Kidney epithelial cell (primary cell): ENCODE measurements at regions not wholly inside any gene's neighbourhood (a gene's known extent, or its start where the extent isn't known, plus 50 kb on each side); places are given as distances from the start of the nearest gene placed in this dataset.

Experiments
- DNase-seq: peaks from one replicate; pipeline ENCODE4 v3.0.0-alpha.2; 2010; ENCODE audit warnings: low read depth
- H3K27me3 ChIP-seq: 2 replicates; pipeline ENCODE4 v1.6.0; 2011; ENCODE audit warnings: low read length; ENCODE audit not compliant: control insufficient read depth, insufficient read depth
- H3K36me3 ChIP-seq: 2 replicates; pipeline ENCODE4 v1.5.1; 2011; ENCODE audit warnings: low read length; ENCODE audit not compliant: control insufficient read depth, insufficient read depth
- H3K4me3 ChIP-seq: 2 replicates; pipeline ENCODE4 v1.5.1; 2011; ENCODE audit warnings: low read depth, mild to moderate bottlenecking, control low read depth, low read length
- TF ChIP-seq, protein P1 (sequence below): IDR thresholded peaks from 2 replicates; pipeline ENCODE4 v1.5.1; 2011; ENCODE audit warnings: mild to moderate bottlenecking, moderate library complexity, low read length, control low read depth, inconsistent platforms; ENCODE audit not compliant: insufficient read depth, poor library complexity, severe bottlenecking

DNA sequence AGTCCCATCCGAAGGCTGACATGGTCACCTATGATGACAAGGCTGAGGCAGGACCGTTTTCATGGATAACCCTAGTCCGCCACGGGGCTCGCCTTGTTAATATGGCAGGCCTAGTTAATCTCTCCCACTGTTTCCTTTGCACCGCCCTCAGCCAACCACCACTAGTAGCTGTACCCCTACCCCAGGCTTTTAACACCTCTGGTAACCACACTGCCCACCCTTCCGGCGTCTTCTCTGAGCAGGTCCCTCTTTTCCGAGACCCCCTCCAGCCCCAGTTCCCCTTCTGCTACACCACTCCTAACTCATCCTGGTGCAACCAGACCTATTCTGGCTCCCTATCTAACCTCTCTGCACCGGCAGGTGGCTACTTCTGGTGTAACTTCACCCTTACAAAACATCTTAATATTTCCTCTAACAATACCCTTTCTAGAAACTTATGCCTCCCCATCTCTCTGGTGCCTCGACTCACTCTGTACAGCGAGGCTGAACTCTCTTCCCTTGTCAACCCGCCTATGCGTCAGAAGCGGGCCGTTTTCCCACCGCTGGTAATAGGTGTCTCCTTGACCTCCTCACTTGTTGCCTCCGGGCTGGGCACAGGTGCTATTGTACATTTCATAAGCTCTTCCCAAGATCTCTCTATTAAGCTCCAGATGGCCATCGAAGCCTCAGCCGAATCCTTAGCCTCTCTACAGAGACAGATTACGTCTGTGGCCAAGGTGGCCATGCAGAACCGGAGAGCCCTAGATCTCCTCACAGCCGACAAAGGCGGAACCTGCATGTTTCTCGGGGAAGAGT, 964.4 kb downstream of the RPA4 start:
- no peaks in the 10 kb centered on the region for H3K27me3 ChIP-seq
- no peak overlapping the region for H3K4me3 ChIP-seq
- no peak for DNase-seq
- H3K36me3 ChIP-seq: no peaks in the 10 kb centered on the region
- TF ChIP-seq, protein P1, sequence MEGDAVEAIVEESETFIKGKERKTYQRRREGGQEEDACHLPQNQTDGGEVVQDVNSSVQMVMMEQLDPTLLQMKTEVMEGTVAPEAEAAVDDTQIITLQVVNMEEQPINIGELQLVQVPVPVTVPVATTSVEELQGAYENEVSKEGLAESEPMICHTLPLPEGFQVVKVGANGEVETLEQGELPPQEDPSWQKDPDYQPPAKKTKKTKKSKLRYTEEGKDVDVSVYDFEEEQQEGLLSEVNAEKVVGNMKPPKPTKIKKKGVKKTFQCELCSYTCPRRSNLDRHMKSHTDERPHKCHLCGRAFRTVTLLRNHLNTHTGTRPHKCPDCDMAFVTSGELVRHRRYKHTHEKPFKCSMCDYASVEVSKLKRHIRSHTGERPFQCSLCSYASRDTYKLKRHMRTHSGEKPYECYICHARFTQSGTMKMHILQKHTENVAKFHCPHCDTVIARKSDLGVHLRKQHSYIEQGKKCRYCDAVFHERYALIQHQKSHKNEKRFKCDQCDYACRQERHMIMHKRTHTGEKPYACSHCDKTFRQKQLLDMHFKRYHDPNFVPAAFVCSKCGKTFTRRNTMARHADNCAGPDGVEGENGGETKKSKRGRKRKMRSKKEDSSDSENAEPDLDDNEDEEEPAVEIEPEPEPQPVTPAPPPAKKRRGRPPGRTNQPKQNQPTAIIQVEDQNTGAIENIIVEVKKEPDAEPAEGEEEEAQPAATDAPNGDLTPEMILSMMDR: no peak

DNA sequence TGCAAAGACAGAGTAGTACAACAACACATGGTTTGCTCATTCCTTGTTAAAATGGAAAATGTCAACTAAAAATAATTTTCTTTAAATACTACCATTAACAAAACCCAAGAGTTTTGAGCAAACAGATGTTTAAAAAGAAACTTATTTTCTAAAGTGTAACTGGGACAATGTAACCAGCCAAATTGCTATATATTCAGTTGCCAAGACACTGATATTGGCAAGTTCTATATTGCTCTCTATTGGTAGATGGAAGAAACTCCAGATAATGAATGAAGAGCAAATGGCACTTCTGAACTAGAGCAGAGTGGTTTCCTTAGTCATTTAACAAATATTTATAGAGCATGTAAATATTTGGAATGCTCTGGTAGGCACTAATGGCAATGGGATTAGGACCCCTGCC, 966.2 kb downstream of the RPA4 start:
- Histone ChIP-seq H3K27me3 (no peaks in the 10 kb centered on the region), H3K36me3 (no peaks in the 10 kb centered on the region), H3K4me3 (no peak overlapping the region)
- DNase-seq: no peak
- TF ChIP-seq, protein P1: no peak

DNA sequence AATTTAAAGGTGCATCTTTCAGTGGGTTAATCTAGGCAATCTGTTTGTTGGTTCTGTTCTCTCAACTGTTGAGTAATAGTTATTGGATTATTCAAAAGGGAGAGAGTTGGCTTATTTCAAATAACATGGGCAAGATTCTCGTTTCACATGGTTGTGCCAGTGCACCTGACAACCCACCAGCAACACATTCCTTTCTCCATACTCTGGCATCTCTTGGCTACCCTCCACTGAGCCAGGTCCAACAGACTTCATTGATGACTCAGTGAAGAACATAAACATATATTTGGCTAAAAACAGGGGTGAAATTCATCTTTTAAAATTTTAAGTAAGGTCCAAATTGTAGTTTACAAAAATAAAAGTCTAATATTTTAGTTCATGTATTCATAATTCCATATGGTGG, 967.2 kb downstream of the RPA4 start:
- no peaks in the 10 kb centered on the region for H3K27me3 ChIP-seq

DNA sequence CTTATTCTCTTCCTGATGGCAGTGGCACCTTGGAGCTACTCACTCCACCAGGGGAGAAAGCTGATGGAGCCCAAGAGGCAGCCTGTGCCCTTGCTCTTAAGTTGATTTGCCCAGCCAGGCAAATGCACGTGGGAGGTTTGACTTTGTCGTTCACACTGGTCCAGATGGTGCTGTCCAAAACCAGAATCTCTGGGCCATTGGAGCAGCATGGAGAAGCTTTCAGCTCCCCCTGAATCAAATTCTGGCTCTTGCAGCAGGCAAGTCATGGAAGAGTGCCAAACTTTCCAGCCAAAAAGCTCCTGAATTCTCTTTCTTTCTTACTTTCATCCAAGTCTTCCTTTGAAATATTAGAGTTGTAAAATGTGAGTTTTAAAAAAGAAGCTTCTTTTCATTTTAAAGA, 970.4 kb downstream of the RPA4 start:
- no peak for DNase-seq
- Histone ChIP-seq H3K36me3 (no peaks in the 10 kb centered on the region), H3K4me3 (no peak overlapping the region), H3K27me3 (no peaks in the 10 kb centered on the region)
- TF ChIP-seq, protein P1: no peak

More for the DNA sequence above, 967.2 kb downstream of the RPA4 start:
- H3K36me3 ChIP-seq: no peaks in the 10 kb centered on the region
- no peak overlapping the region for H3K4me3 ChIP-seq
- no peak for DNase-seq
- TF ChIP-seq, protein P1: no peak

DNA sequence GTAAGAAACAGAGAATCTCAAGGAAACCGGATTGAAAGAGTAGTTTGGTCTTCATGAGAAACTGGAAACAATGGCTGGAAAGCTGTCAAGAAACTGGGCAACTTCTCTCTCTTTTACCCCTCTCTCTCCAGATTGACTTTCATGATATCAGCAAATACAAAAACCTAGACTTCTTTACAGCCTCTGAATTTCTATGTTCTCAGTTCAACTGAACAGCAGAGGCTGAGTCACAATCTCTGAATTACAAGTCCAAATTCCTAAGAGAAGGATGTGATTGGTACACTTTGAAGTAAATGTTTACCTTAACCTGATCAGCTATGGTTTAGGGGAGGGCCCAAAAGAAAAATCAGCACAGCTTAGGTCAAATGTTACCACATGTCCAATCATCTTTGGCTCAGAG, 974.9 kb downstream of the RPA4 start:
- Histone ChIP-seq H3K4me3 (no peak overlapping the region), H3K27me3 (no peaks in the 10 kb centered on the region), H3K36me3 (no peaks in the 10 kb centered on the region)
- DNase-seq: peak; percentile 21
- TF ChIP-seq, protein P1: no peak

DNA sequence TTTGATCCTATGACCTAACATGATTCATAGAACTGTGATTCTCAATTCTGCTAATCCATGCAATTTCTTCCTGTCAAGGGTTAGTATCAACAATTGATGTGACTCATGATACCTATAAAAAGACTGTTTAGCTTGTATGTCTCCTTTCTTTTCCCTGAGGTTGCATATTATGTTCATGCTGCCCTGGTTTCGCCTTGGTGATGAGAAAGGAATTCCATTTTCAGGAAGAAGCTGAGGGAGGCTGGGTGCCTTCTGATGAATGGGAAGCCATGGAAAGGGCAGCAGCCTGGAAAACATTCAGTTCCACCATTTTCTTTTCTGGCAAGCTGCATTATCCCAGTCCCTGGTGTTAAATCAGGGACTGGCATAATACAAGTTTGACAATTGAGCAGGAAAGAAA, 976.5 kb downstream of the RPA4 start:
- Histone ChIP-seq H3K36me3 (no peaks in the 10 kb centered on the region), H3K27me3 (no peaks in the 10 kb centered on the region), H3K4me3 (no peak overlapping the region)
- TF ChIP-seq, protein P1: no peak
- peak; percentile 35 for DNase-seq
